Lower leg skin (tissue), 4 donors: ENCODE measurements at regions not wholly inside any gene's neighbourhood (a gene's known extent, or its start where the extent isn't known, plus 50 kb on each side); places are given as distances from the start of the nearest gene placed in this dataset.

ENCODE experiments used
- DNase-seq, 2 donors: peaks; one replicate each; pipeline ENCODE4 v3.0.0-alpha.2; 2019; ENCODE audit warnings: low spot score in 2 of 2
- H3K4me3 ChIP-seq: fragments of 200-600 bp; sonication (generic); 2 replicates; pipeline ENCODE4 v1.5.1; 2017; ENCODE audit warnings: mild to moderate bottlenecking, low read depth; ENCODE audit not compliant: poor library complexity, severe bottlenecking
- POLR2A ChIP-seq, 2 donors: fragments of 450-650 bp; IDR thresholded peaks; one replicate each; pipeline ENCODE4 v1.6.1; 2016 to 2017; ENCODE audit warnings: antibody characterized with exemption in 2 of 2, mild to moderate bottlenecking in 1 of 2, moderate library complexity in 1 of 2
- WGBS, 2 donors: methylation state at CpG; one replicate each; pipeline ENCODE4 v1.1.5; 2018; 5-methylcytosine and 5-hydroxymethylcytosine counted together
- intact Hi-C: fragments of 100-400 bp; cut with DNase I; formaldehyde crosslinking; loops from one replicate; pipeline ENCODE4 v1.15.0; 2023; ENCODE audit warnings: low total_unique reads
- TF ChIP-seq, protein P1 (sequence below), 3 donors: fragments of 450-650 bp; IDR thresholded peaks; one replicate each; pipeline ENCODE4 v1.5.1; 2016; ENCODE audit warnings: antibody characterized with exemption in 3 of 3, mild to moderate bottlenecking in 3 of 3, moderate library complexity in 2 of 3

DNA sequence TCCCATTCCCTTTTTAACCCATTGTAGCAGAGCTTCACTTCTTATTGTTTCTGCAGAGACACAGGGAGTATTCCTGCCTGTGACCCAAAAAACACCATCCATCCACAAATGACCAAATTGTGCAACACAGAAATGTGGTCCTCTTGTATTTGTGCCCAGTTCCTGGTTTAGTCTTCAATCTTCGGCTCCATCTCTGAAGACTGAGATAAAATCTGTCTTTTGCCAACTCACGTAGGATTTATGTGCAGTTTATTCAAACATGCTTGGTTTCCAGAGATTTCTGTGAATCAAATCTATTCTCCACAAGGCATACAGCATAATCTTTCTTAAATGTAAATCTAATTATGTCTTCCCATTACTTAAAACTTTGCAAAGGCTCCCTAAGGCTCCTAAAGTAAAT lies 307.0 kb downstream of the AASDHPPT start:
- intact Hi-C loops = no loop called here
- DNase-seq = no peak
- no peak overlapping the region for H3K4me3 ChIP-seq
- TF ChIP-seq, protein P1, sequence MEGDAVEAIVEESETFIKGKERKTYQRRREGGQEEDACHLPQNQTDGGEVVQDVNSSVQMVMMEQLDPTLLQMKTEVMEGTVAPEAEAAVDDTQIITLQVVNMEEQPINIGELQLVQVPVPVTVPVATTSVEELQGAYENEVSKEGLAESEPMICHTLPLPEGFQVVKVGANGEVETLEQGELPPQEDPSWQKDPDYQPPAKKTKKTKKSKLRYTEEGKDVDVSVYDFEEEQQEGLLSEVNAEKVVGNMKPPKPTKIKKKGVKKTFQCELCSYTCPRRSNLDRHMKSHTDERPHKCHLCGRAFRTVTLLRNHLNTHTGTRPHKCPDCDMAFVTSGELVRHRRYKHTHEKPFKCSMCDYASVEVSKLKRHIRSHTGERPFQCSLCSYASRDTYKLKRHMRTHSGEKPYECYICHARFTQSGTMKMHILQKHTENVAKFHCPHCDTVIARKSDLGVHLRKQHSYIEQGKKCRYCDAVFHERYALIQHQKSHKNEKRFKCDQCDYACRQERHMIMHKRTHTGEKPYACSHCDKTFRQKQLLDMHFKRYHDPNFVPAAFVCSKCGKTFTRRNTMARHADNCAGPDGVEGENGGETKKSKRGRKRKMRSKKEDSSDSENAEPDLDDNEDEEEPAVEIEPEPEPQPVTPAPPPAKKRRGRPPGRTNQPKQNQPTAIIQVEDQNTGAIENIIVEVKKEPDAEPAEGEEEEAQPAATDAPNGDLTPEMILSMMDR (IDR thresholded peaks at IDR 0.05) = no peak
- no peak for TF ChIP-seq POLR2A (IDR thresholded peaks at IDR 0.05)
- WGBS, 2 donors = 53 to 60% methylated on average over 2 of the region's 2 CpGs

- intact Hi-C loops = no loop called here
- no peak overlapping the region for H3K4me3 ChIP-seq
- 66 to 79% methylated on average over 2 of the region's 2 CpGs for WGBS, 2 donors
- no peak for DNase-seq
- TF ChIP-seq, protein P1 (IDR thresholded peaks at IDR 0.05) = no peak
- no peak for TF ChIP-seq POLR2A (IDR thresholded peaks at IDR 0.05)
These were observed 309.1 kb downstream of the AASDHPPT start for GRCh38 chr11:106386519-106386918.

GRCh38 chr11:106389101-106389500 lies 311.6 kb downstream of the AASDHPPT start:
- DNase-seq = no peak
- H3K4me3 ChIP-seq = no peak overlapping the region
- no peak for TF ChIP-seq POLR2A (IDR thresholded peaks at IDR 0.05)
- TF ChIP-seq, protein P1 (IDR thresholded peaks at IDR 0.05) = no peak
- intact Hi-C loops = no loop called here

GRCh38 chr11:106390078-106390477 lies 312.6 kb downstream of the AASDHPPT start:
- intact Hi-C loops = no loop called here
- no peak for DNase-seq

DNA sequence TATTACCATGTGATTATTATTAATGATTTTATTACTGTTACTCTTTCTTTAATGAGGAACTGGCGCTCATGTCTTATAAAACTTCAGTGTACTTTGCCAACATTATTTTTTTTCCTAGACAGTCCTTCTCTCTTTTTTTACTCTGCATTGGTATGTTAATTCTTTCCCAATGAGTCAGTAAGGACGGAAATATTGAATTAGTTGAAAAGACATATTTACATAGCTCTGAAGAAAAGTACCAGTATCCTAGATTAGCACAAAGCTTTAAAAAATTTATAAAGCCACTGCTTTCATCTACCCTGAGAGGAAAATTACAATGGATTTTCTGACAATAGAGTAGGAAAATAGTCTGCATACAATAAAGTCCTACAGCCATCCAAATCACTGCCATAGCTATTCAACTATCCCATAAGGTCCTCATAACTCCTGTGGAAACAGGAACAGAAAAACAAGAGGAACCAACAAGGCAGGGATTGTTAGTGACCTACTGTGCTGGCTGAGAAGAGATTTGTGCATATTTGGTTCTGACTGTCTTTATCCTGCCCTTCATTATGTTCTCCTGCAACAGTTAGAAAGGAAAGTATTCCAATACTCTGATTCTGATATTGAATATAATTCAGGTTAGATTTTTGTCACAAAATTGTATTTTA lies 314.4 kb downstream of the AASDHPPT start:
- H3K4me3 ChIP-seq = no peak overlapping the region
- WGBS, 2 donors = 18 to 25% methylated on average over 2 of the region's 2 CpGs
- intact Hi-C loops = no loop called here
- DNase-seq = no peak
- TF ChIP-seq, protein P1 (IDR thresholded peaks at IDR 0.05) = no peak
- TF ChIP-seq POLR2A (IDR thresholded peaks at IDR 0.05) = no peak

More at GRCh38 chr11:106390078-106390477, 312.6 kb downstream of the AASDHPPT start:
- WGBS, 2 donors = 81 to 90% methylated on average over 3 of the region's 3 CpGs
- H3K4me3 ChIP-seq = no peak overlapping the region
- TF ChIP-seq POLR2A (IDR thresholded peaks at IDR 0.05) = no peak
- TF ChIP-seq, protein P1 (IDR thresholded peaks at IDR 0.05) = no peak
